GM10266 (cell line): ENCODE measurements at regions not wholly inside any gene's neighbourhood (a gene's known extent, or its start where the extent isn't known, plus 50 kb on each side); places are given as distances from the start of the nearest gene placed in this dataset.

ENCODE experiments used
- DNase-seq: peaks from one replicate; pipeline ENCODE4 v3.0.0; 2012; ENCODE audit errors: extremely low spot score
- TF ChIP-seq, protein P1 (sequence below): IDR thresholded peaks from 2 replicates; pipeline ENCODE4 v1.5.1; 2012; ENCODE audit warnings: mild to moderate bottlenecking, low read depth; ENCODE audit not compliant: control insufficient read depth, insufficient read depth; ENCODE audit errors: missing control alignments

DNA sequence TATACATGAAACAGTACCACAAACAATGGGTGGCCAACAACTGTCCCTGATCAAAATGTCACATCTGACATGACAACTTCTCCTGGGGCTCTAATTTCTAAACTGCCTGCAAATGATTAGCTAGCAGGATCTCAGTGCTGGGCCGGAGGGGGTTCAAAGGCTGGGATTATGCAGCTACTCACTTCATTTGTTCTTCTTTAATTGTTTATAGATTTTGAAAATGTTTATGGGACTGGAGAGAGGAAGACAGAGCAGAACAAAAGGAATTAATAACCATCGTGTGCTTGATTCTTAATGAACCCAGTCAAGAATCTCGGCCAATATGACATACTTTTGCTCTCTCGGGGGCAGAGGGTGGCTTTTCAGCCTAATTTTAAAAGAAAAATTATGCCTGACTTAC, 313.6 kb downstream of the NSG2 start:
- TF ChIP-seq, protein P1, sequence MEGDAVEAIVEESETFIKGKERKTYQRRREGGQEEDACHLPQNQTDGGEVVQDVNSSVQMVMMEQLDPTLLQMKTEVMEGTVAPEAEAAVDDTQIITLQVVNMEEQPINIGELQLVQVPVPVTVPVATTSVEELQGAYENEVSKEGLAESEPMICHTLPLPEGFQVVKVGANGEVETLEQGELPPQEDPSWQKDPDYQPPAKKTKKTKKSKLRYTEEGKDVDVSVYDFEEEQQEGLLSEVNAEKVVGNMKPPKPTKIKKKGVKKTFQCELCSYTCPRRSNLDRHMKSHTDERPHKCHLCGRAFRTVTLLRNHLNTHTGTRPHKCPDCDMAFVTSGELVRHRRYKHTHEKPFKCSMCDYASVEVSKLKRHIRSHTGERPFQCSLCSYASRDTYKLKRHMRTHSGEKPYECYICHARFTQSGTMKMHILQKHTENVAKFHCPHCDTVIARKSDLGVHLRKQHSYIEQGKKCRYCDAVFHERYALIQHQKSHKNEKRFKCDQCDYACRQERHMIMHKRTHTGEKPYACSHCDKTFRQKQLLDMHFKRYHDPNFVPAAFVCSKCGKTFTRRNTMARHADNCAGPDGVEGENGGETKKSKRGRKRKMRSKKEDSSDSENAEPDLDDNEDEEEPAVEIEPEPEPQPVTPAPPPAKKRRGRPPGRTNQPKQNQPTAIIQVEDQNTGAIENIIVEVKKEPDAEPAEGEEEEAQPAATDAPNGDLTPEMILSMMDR: no peak
- no peak for DNase-seq

DNA sequence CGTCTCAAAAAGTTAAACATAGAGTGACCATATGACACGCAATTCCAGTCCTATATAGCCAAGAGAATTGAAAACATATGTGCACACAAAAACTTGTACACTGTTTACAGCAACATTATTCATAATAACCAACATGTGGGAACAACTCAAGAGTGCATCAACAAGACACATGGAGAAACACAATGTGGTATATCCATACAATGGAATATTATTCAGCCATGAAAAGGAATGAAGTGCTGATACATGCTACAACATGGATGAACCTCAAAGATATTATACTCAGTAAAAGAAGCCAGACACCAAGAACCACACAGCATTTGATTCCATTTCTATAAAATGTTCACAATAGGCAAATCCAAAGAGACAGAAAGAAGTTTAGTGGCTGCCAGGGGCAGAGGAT, 317.0 kb downstream of the NSG2 start:
- TF ChIP-seq, protein P1: no peak

DNA sequence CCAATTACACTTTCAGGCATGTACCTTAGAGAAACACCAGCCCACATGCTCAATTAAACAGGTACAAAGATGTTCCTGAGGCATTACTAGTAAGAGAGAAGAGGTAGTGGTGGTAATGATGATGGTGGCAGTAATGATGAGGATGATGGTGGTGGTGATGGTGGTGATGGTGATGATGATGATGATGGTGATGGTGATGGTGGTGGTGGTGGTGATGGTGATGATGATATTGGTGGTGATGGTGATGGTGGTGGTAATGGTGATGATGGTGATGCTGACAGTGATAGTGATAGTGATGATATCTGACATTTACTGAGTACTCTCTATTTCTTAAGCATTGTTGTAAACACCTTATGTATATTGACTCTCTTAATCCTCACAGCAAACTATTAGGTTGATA, 318.4 kb downstream of the NSG2 start:
- TF ChIP-seq, protein P1: no peak
- no peak for DNase-seq

More for the DNA sequence above, 317.0 kb downstream of the NSG2 start:
- DNase-seq: no peak

DNA sequence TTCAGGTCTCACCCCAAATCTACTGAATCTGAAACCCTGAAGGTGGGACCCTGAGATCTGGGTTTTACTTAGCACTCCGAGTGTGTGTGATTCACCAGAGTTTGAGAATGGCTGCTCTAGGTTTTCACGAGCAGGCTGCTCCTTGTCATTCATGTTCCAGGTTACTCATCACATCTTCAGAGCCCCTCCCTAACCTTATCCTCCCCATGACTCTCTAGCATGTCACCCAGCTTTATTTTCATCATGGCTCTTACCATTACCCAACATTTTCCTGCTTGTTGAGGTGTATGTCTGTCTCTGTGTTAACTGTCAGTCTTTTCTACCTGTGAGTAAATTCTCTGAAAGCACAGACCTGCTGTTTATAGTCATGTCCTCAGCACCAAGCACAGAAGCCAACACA, 319.2 kb downstream of the NSG2 start:
- no peak for DNase-seq
- TF ChIP-seq, protein P1: no peak

DNA sequence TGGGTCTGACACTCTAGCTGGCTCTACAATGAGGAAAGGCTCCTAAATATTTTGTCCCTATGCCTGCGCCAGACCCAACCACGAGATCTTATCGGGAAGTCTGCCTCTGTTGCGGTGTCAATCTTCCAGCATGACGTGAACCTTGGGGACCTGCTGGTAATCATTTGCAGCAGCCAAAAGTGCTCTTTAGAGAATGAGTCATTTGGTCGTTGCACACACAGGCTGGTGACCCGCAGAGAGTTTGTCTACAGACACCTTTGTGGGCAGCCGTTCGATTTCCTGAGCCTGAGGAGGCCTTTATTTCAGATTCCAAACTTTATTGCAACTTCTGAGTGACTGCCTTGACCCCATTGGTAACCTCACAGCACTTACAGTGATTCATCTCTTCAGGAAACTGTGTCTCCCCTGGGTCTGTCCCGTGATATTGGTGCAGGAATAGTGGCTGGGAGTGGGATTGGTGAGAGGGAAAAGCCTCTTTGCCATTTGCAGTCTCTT, 326.1 kb downstream of the NSG2 start:
- TF ChIP-seq, protein P1: no peak
- DNase-seq: no peak

DNA sequence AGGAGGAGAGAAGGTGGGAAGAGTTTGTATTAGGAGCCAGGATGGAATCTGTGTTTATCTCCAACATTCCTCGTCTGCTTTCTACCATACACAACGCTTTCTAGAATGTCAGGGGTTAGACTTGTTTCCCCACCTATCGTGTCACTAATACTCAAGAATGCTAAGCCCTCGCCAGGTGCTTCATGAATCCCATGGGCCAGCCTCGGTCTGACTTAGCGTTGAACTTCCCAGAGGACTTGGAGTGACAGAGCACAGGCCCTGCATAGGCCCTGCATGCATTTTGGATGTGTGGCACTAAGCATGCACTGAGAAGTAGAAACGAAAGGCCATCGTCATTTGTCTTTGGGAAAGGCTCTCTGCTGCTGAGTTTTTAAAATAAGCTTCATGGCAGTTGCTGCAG, 328.7 kb downstream of the NSG2 start:
- TF ChIP-seq, protein P1: no peak
- DNase-seq: no peak

DNA sequence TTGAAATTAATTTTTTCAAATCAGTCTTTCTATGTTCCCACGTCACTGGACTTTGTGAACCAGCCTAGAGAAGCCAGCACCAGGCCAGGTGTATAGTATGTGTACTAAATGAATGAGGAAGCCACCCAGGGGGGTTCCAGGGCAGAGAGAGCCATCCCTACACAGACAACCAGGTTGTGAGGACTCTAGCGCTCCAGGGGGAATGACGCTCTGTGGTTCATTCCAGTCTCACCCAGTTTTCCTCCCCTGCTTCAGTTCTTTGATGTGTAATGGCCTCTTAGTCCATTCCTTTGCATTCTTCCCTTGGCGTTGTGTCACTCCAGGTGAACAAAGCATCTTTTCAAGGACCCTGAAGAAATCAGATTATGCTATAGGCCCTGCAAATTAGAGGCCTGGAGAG, 330.6 kb downstream of the NSG2 start:
- DNase-seq: no peak
- TF ChIP-seq, protein P1: no peak
